A549 (cell line): ENCODE measurements at regions not wholly inside any gene's neighbourhood (a gene's known extent, or its start where the extent isn't known, plus 50 kb on each side); places are given as distances from the start of the nearest gene placed in this dataset.

Experiments used
- ATAC-seq, 2 experiments: fragments of 200-7000 bp in 1 of 2; fragments of >200 bp in 1 of 2; cut with Nextera tagmentation in 1 of 2; cut with Tn5 transposase in 1 of 2; 3 replicates each; pipeline versions ENCODE4 v1.8.0 to v1.9.1; 2018 to 2020; ENCODE audit warnings: mild to moderate bottlenecking in 1 of 2, moderate library complexity in 1 of 2
- CTCF ChIA-PET: fragments of 300-600 bp; sonication (Branson Sonifier 250); formaldehyde crosslinking; extraction: SDS; loops from one replicate; lab custom pipeline; 2021; ENCODE audit warnings: antibody characterized with exemption, inconsistent platforms; lab: Yijun Ruan, JAX
- POLR2A ChIA-PET: fragments of 350-600 bp; formaldehyde crosslinking; extraction: SDS; loops from one replicate; lab custom pipeline; 2021; ENCODE audit warnings: antibody characterized with exemption, inconsistent platforms; lab: Yijun Ruan, JAX
- DNase-seq, 2 experiments: peaks; one replicate each; pipeline versions ENCODE4 v3.0.0 to v3.0.0-alpha.2; 2011 to 2016; ENCODE audit warnings: low read depth in 1 of 2, low spot score in 1 of 2
- FAIRE-seq: peaks from 2 replicates; lab custom pipeline; 2011; peaks lifted over from hg19 to GRCh38; lab: Jason Lieb, UNC
- H3K27ac ChIP-seq, 2 experiments: fragments of >200 bp; sonication (Bioruptor Twin); formaldehyde crosslinking; 3 replicates each; pipeline ENCODE4 v1.5.1; 2016 to 2017
- H3K4me1 ChIP-seq: fragments of >200 bp; sonication (Bioruptor Twin); formaldehyde crosslinking; 3 replicates; pipeline ENCODE4 v1.6.1; 2016
- H3K4me2 ChIP-seq: fragments of >200 bp; sonication (Bioruptor Twin); formaldehyde crosslinking; 3 replicates; pipeline ENCODE4 v1.6.1; 2016
- H3K4me3 ChIP-seq: fragments of >200 bp; sonication (Bioruptor Twin); formaldehyde crosslinking; 3 replicates; pipeline ENCODE4 v1.5.1; 2016
- H3K9me3 ChIP-seq: fragments of >200 bp; sonication (Bioruptor Twin); formaldehyde crosslinking; 3 replicates; pipeline ENCODE4 v1.6.1; 2016
- CHD2 ChIP-seq: fragments of 150-350 bp; IDR thresholded peaks from 2 replicates; pipeline ENCODE4 v1.6.1; 2014; ENCODE audit warnings: low read length; ENCODE audit not compliant: partially characterized antibody
- CTCF ChIP-seq: fragments of >200 bp; sonication (Bioruptor Twin); formaldehyde crosslinking; IDR thresholded peaks from 3 replicates; pipeline ENCODE4 v1.5.1; 2016
- E2F6 ChIP-seq: IDR thresholded peaks from 2 replicates; pipeline ENCODE4 v1.6.1; 2012; ENCODE audit warnings: low read depth, borderline replicate concordance
- EHMT2 ChIP-seq: fragments of 200-600 bp; sonication (generic); IDR thresholded peaks from 2 replicates; pipeline ENCODE4 v1.6.1; 2016; ENCODE audit warnings: antibody characterized with exemption, low read depth, mild to moderate bottlenecking, moderate library complexity
- EP300 ChIP-seq, 2 experiments: fragments of >200 bp; sonication (Bioruptor Twin); formaldehyde crosslinking; IDR thresholded peaks; 2 replicates in 1 of 2; 3 replicates in 1 of 2; pipeline ENCODE4 v1.6.1; 2016 to 2017
- FOSL2 ChIP-seq, 2 experiments: fragments of 450-650 bp in 1 of 2; fragments of >200 bp in 1 of 2; sonication (Bioruptor Twin) in 1 of 2; formaldehyde crosslinking; IDR thresholded peaks; 2 replicates each; pipeline versions ENCODE4 v1.5.0 to v1.6.1; 2016 to 2020; ENCODE audit warnings: mild to moderate bottlenecking in 1 of 2, moderate library complexity in 1 of 2
- HDAC2 ChIP-seq: fragments of 200-600 bp; sonication (generic); IDR thresholded peaks from 2 replicates; pipeline ENCODE4 v1.6.1; 2016
- JUN ChIP-seq, 2 experiments: fragments of >200 bp; sonication (Bioruptor Twin); formaldehyde crosslinking; IDR thresholded peaks; 2 replicates in 1 of 2; 3 replicates in 1 of 2; pipeline ENCODE4 v1.6.1; 2016 to 2017
- JUNB ChIP-seq: fragments of >200 bp; sonication (Bioruptor Twin); formaldehyde crosslinking; IDR thresholded peaks from 2 replicates; pipeline ENCODE4 v1.6.1; 2016
- KDM5A ChIP-seq: fragments of 200-600 bp; sonication (generic); IDR thresholded peaks from 2 replicates; pipeline ENCODE4 v1.6.1; 2016; ENCODE audit warnings: antibody characterized with exemption, mild to moderate bottlenecking
- MYC ChIP-seq: IDR thresholded peaks from 2 replicates; pipeline ENCODE4 v1.6.1; 2012; ENCODE audit warnings: mild to moderate bottlenecking, inconsistent platforms, low read length, improper control_type of control experiment, borderline replicate concordance
- NFE2L2 ChIP-seq: fragments of 150-350 bp; conservative IDR thresholded peaks from 2 replicates; pipeline ENCODE4 v1.6.1; 2014; ENCODE audit warnings: low read length
- PBX3 ChIP-seq: IDR thresholded peaks from 2 replicates; pipeline ENCODE4 v1.6.1; 2012
- POLR2A ChIP-seq: IDR thresholded peaks from 2 replicates; pipeline ENCODE4 v1.6.1; 2012; ENCODE audit warnings: mild to moderate bottlenecking, low read length
- POLR2AphosphoS2 ChIP-seq: conservative IDR thresholded peaks from 2 replicates; pipeline ENCODE4 v1.6.1; 2012; ENCODE audit warnings: low read length, improper control_type of control experiment, inconsistent platforms
- RAD21 ChIP-seq, 2 experiments: fragments of >200 bp in 1 of 2; sonication (Bioruptor Twin) in 1 of 2; formaldehyde crosslinking in 1 of 2; IDR thresholded peaks in 1 of 2; conservative IDR thresholded peaks in 1 of 2; 2 replicates in 1 of 2; 3 replicates in 1 of 2; pipeline ENCODE4 v1.6.1; 2012 to 2018; ENCODE audit warnings: inconsistent platforms in 1 of 2
- REST ChIP-seq: fragments of 200-600 bp; sonication (generic); IDR thresholded peaks from 2 replicates; pipeline ENCODE4 v1.6.1; 2016; ENCODE audit warnings: antibody characterized with exemption, mild to moderate bottlenecking, moderate library complexity
- RFX5 ChIP-seq: fragments of 450-650 bp; IDR thresholded peaks from 2 replicates; pipeline ENCODE4 v1.7.1; 2014; ENCODE audit warnings: antibody characterized with exemption, mild to moderate bottlenecking, moderate library complexity
- SMC3 ChIP-seq: fragments of >200 bp; sonication (Bioruptor Twin); formaldehyde crosslinking; IDR thresholded peaks from 3 replicates; pipeline ENCODE4 v1.6.1; 2018; ENCODE audit warnings: inconsistent platforms
- ZC3H11A ChIP-seq: fragments of 450-650 bp; IDR thresholded peaks from 2 replicates; pipeline ENCODE4 v1.6.1; 2014; ENCODE audit warnings: antibody characterized with exemption, mild to moderate bottlenecking
- ZFP36 ChIP-seq: fragments of 450-650 bp; IDR thresholded peaks from 2 replicates; pipeline ENCODE4 v1.6.1; 2014; ENCODE audit warnings: borderline replicate concordance; ENCODE audit not compliant: partially characterized antibody
- ZSCAN20 ChIP-seq: fragments of 250-450 bp; sonication (Bioruptor Pico); IDR thresholded peaks from 2 replicates; pipeline ENCODE4 v1.8.0; 2022; ENCODE audit warnings: mild to moderate bottlenecking, moderate library complexity
- WGBS: methylation state at CpG from one replicate; pipeline ENCODE4 v1.1.6; 2017; ENCODE audit errors: missing lambda C conversion rate; 5-methylcytosine and 5-hydroxymethylcytosine counted together

GRCh38 chr9:95626341-95626740, 109.6 kb upstream of the PTCH1 start:
- no peak overlapping the region for H3K27ac ChIP-seq
- FAIRE-seq, result no peak
- ChIA-PET CTCF (interaction anchor here (0.9 to 1.2 kb wide), 2 partner anchors 13 to 110 kb away, joined by 3 read pairs; no protein-coding TSS in a partner anchor), POLR2A (no interaction called here)
- WGBS, result 77% methylated on average over 13 of the region's 13 CpGs
- peaks cover 6% of the 10 kb centered on the region; the same call in 1 of the 3 replicates for H3K9me3 ChIP-seq
- no peaks in the 10 kb centered on the region for H3K4me1 ChIP-seq
- no peak for TF ChIP-seq HDAC2
- TF ChIP-seq SMC3, result no peak
- TF ChIP-seq EHMT2, result no peak
- no peak for TF ChIP-seq E2F6
- TF ChIP-seq POLR2A, result no peak
- TF ChIP-seq MYC, result no peak
- no peak for TF ChIP-seq RAD21 (conservative IDR thresholded peaks at IDR 0.05 in 1 of 2, IDR thresholded peaks at IDR 0.05 in 1 of 2)
- TF ChIP-seq PBX3, result no peak
- TF ChIP-seq ZSCAN20 (CRISPR knock-in tag), result no peak
- no peak for TF ChIP-seq KDM5A
- TF ChIP-seq JUN (IDR thresholded peaks at IDR 0.05), result no peak
- TF ChIP-seq NFE2L2, result no peak
- TF ChIP-seq JUNB, result no peak
- ATAC-seq, result no peak
- H3K4me2 ChIP-seq, result no peak overlapping the region
- no peak for DNase-seq
- H3K4me3 ChIP-seq, result no peak overlapping the region

GRCh38 chr9:95623640-95624039, 106.9 kb upstream of the PTCH1 start:
- 41% methylated on average over 4 of the region's 4 CpGs for WGBS
- Histone ChIP-seq H3K4me2 (no peak overlapping the region), H3K4me1 (no peaks in the 10 kb centered on the region), H3K27ac (no peak overlapping the region), H3K9me3 (peaks cover 6% of the 10 kb centered on the region; the same call in 1 of the 3 replicates), H3K4me3 (no peak overlapping the region)
- TF ChIP-seq CTCF (no peak), ZFP36 (no peak), HDAC2 (no peak), FOSL2 (IDR thresholded peaks at IDR 0.05) (no peak), FOSL2 (CRISPR knock-in tag; IDR thresholded peaks at IDR 0.05) (no peak), ZC3H11A (no peak), EHMT2 (no peak), REST (no peak), CHD2 (no peak), PBX3 (no peak), RFX5 (no peak), POLR2AphosphoS2 (no peak), EP300 (IDR thresholded peaks at IDR 0.05) (no peak)
- CTCF ChIA-PET, result no interaction called here
- DNase-seq (no peak), FAIRE-seq (peak; percentile 32), ATAC-seq (no peak)
- POLR2A ChIA-PET, result no interaction called here
